Right kidney (tissue), 1 donor: ENCODE measurements at regions not wholly inside any gene's neighbourhood (a gene's known extent, or its start where the extent isn't known, plus 50 kb on each side); places are given as distances from the start of the nearest gene placed in this dataset.

Experiments used
- DNase-seq: peaks from one replicate; pipeline ENCODE4 v3.0.0-alpha.2; 2016

GRCh38 chr13:40485611-40486517 is 180.6 kb downstream of the FOXO1 start:
- DNase-seq = no peak

GRCh38 chr13:40486518-40487163 is 179.8 kb downstream of the FOXO1 start:
- no peak for DNase-seq

GRCh38 chr13:40488869-40489391 is 177.5 kb downstream of the FOXO1 start:
- no peak for DNase-seq

GRCh38 chr13:40490086-40490758 is 176.2 kb downstream of the FOXO1 start:
- DNase-seq = no peak

- no peak for DNase-seq
Measured at GRCh38 chr13:40492511-40492910, 173.9 kb downstream of the FOXO1 start.

GRCh38 chr13:40494513-40494912 is 171.9 kb downstream of the FOXO1 start:
- no peak for DNase-seq

GRCh38 chr13:40494946-40495620 is 171.4 kb downstream of the FOXO1 start:
- DNase-seq = no peak

- DNase-seq = no peak
Measured at GRCh38 chr13:40495621-40496001, 170.8 kb downstream of the FOXO1 start.

- no peak for DNase-seq
Measured at GRCh38 chr13:40496035-40496810, 170.2 kb downstream of the FOXO1 start.

- no peak for DNase-seq
Measured at GRCh38 chr13:40498461-40498860, 168.0 kb downstream of the FOXO1 start.

- DNase-seq = no peak
Measured at GRCh38 chr13:40502236-40502635, 164.2 kb downstream of the FOXO1 start.

GRCh38 chr13:40503011-40503410 is 163.4 kb downstream of the FOXO1 start:
- no peak for DNase-seq

GRCh38 chr13:40503966-40504591 is 162.4 kb downstream of the FOXO1 start:
- no peak for DNase-seq

GRCh38 chr13:40504641-40505040 is 161.8 kb downstream of the FOXO1 start:
- no peak for DNase-seq

GRCh38 chr13:40505196-40505595 is 161.2 kb downstream of the FOXO1 start:
- no peak for DNase-seq
